ENCODE measurements at regions not wholly inside any gene's neighbourhood (a gene's known extent, or its start where the extent isn't known, plus 50 kb on each side); places are given as distances from the start of the nearest gene placed in this dataset.
"Not testable (repeated sequence)": the region's sequence is repeated elsewhere in the genome, so short reads cannot be mapped to it uniquely, and the experiment has no call there.

DNA sequence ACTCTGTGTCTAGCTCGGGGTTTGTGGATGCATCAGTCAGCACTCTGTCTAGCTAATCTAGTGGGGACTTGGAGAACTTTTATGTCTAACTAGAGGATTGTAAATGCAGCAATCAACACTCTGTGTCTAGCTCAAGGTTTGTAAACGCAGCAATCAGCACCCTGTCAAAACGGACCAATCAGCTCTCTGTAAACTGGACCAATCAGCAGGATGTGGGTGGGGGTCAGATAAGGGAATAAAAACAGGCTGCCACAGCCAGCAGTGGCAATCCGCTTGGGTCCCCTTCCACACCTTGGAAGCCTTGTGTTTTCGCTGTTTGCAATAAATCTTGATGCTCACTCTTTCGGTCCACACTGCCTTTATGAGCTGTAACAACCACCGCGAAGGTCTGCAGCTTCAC is 920.7 kb upstream of the FOXG1 start:
- H3K36me3 ChIP-seq (ENCODE audit: control insufficient read depth in 3 of 3, insufficient read depth in 3 of 3, low read length in 3 of 3), result no peaks in the 10 kb centered on the region
- H3K9me3 ChIP-seq (ENCODE audit: control insufficient read depth in 3 of 3, low read length in 3 of 3), result no peaks in the 10 kb centered on the region
- no peak overlapping the region for H3K4me3 ChIP-seq (ENCODE audit: low read length in 3 of 3)
- no peaks in the 10 kb centered on the region for H3K4me1 ChIP-seq (ENCODE audit: control insufficient read depth in 3 of 3, insufficient read depth in 3 of 3, low read length in 3 of 3)
- H3K27me3 ChIP-seq (ENCODE audit: control insufficient read depth in 3 of 3, insufficient read depth in 3 of 3, low read length in 3 of 3), result no peaks in the 10 kb centered on the region
- H3K27ac ChIP-seq (ENCODE audit: low read depth, low read length), result no peak overlapping the region
- no peak overlapping the region for H3K9ac ChIP-seq (ENCODE audit: low read depth in 1 of 3, low read length in 3 of 3)

DNA sequence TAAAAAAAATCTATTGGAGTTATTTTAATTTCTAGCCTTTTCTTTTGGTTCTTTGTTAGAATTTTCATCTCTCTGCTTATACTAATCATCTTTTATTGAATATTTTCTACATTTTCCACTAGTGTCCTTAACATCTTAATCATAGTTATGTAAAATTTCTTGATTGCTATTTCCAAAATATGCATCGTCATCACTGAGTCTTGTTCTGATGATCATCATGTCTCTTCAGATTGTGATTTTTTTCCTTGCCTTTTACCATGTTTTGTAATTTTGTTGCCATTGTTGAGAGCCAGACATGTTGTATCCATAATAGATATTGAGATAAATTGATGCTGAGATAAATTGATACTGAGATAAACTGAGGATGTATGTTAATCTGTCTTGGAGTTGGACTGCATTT is 919.1 kb upstream of the FOXG1 start:
- H3K27me3 ChIP-seq (ENCODE audit: control insufficient read depth in 3 of 3, insufficient read depth in 3 of 3, low read length in 3 of 3); H3K27ac ChIP-seq (ENCODE audit: low read depth, low read length); H3K9me3 ChIP-seq (ENCODE audit: control insufficient read depth in 3 of 3, low read length in 3 of 3); H3K36me3 ChIP-seq (ENCODE audit: control insufficient read depth in 3 of 3, insufficient read depth in 3 of 3, low read length in 3 of 3); H3K4me1 ChIP-seq (ENCODE audit: control insufficient read depth in 3 of 3, insufficient read depth in 3 of 3, low read length in 3 of 3); H3K4me3 ChIP-seq (ENCODE audit: low read length in 3 of 3); H3K9ac ChIP-seq (ENCODE audit: low read depth in 1 of 3, low read length in 3 of 3): not testable (repeated sequence)

DNA sequence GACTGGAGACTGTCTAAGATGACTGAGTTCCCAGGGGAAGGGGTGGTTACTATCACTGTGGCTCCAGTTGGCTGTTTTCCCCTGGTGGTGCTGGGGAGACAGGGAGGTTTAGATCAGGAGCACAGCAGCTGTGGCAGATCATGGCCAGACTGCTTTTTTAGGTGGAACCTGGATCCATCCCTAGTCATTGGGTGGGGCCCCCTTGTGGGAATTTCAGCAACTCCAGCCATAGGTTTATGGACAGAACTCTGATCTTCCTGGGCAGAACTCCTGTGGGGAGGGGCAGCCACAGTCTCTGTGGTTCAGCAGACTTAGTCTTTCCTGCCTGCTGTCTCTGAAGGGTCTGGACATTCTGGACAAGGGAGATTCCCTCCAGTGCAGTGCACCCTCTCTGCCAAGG is 917.4 kb upstream of the FOXG1 start:
- H3K9ac ChIP-seq (ENCODE audit: low read depth in 1 of 3, low read length in 3 of 3); H3K36me3 ChIP-seq (ENCODE audit: control insufficient read depth in 3 of 3, insufficient read depth in 3 of 3, low read length in 3 of 3); H3K4me1 ChIP-seq (ENCODE audit: control insufficient read depth in 3 of 3, insufficient read depth in 3 of 3, low read length in 3 of 3); H3K9me3 ChIP-seq (ENCODE audit: control insufficient read depth in 3 of 3, low read length in 3 of 3); H3K27ac ChIP-seq (ENCODE audit: low read depth, low read length); H3K27me3 ChIP-seq (ENCODE audit: control insufficient read depth in 3 of 3, insufficient read depth in 3 of 3, low read length in 3 of 3); H3K4me3 ChIP-seq (ENCODE audit: low read length in 3 of 3): not testable (repeated sequence)

DNA sequence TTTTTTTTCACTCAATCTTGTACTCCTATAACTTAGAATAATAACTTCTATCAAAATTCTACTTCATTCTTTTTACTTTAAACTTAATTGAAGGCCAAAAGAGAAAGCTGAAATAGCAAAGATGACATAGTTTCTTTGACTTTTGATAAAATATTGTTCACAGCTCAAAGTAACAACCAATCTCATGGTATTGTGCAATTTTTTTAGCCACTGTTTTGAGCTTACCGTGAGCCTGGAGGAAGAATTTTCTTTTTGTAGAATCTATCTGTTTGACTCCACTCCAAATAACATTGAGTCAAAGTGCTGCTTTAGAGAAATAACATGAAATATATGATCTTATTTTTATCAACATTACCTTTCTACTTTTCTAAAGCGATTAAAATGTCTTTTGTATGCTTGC is 903.9 kb upstream of the FOXG1 start:
- Histone ChIP-seq H3K9ac (ENCODE audit: low read depth in 1 of 3, low read length in 3 of 3) (no peak overlapping the region), H3K36me3 (ENCODE audit: control insufficient read depth in 3 of 3, insufficient read depth in 3 of 3, low read length in 3 of 3) (no peaks in the 10 kb centered on the region), H3K27me3 (ENCODE audit: control insufficient read depth in 3 of 3, insufficient read depth in 3 of 3, low read length in 3 of 3) (no peaks in the 10 kb centered on the region), H3K4me1 (ENCODE audit: control insufficient read depth in 3 of 3, insufficient read depth in 3 of 3, low read length in 3 of 3) (no peaks in the 10 kb centered on the region), H3K27ac (ENCODE audit: low read depth, low read length) (no peak overlapping the region), H3K4me3 (ENCODE audit: low read length in 3 of 3) (no peak overlapping the region), H3K9me3 (ENCODE audit: control insufficient read depth in 3 of 3, low read length in 3 of 3) (no peaks in the 10 kb centered on the region)

DNA sequence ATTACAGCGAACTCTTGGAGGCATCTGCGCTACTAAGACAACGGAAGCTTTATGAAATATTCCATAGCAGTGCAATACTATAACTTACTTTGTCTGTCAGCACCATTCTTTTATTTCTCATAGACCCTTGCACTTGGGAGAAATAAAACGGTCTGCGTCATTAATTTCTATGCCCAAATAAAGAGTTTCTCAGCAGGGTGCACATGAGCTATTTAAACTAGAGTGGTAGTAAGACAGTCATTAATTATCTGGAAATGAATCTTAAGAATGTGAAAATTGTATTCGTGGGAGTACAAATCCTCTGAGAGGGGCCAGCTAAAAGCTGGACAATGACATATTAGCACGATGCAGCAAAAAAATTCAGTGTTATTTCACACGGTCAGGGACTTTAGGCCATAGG is 903.4 kb upstream of the FOXG1 start:
- no peaks in the 10 kb centered on the region for H3K9me3 ChIP-seq (ENCODE audit: control insufficient read depth in 3 of 3, low read length in 3 of 3)

DNA sequence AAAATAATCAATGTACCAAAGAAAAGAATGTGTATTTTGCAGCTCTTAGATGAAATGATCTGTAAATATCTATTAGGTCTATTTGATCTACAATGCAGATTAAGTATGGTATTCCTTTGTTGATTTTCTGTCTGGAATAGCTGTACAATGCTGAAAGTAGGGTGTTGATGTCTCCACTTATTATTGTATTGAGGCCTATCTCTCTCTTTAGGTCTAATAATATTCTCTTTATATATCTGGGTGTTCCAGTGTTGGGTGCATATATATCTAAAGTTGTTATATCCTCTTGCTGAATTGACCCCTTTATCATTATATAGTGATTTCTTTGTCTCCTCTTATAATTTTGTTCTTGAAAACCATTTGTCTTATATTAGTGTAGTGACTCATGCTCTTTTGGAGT is 885.5 kb upstream of the FOXG1 start:
- Histone ChIP-seq H3K9me3 (ENCODE audit: control insufficient read depth in 3 of 3, low read length in 3 of 3) (peaks cover 0 to 2% (median 0%) of the 10 kb centered on the region in 3 donors), H3K27ac (ENCODE audit: low read depth, low read length) (no peak overlapping the region), H3K9ac (ENCODE audit: low read depth in 1 of 3, low read length in 3 of 3) (no peak overlapping the region), H3K36me3 (ENCODE audit: control insufficient read depth in 3 of 3, insufficient read depth in 3 of 3, low read length in 3 of 3) (no peaks in the 10 kb centered on the region), H3K4me3 (ENCODE audit: low read length in 3 of 3) (no peak overlapping the region), H3K4me1 (ENCODE audit: control insufficient read depth in 3 of 3, insufficient read depth in 3 of 3, low read length in 3 of 3) (no peaks in the 10 kb centered on the region), H3K27me3 (ENCODE audit: control insufficient read depth in 3 of 3, insufficient read depth in 3 of 3, low read length in 3 of 3) (no peaks in the 10 kb centered on the region)

More for the DNA sequence above, 903.4 kb upstream of the FOXG1 start:
- Histone ChIP-seq H3K9ac (ENCODE audit: low read depth in 1 of 3, low read length in 3 of 3) (no peak overlapping the region), H3K4me3 (ENCODE audit: low read length in 3 of 3) (no peak overlapping the region), H3K4me1 (ENCODE audit: control insufficient read depth in 3 of 3, insufficient read depth in 3 of 3, low read length in 3 of 3) (no peaks in the 10 kb centered on the region), H3K27me3 (ENCODE audit: control insufficient read depth in 3 of 3, insufficient read depth in 3 of 3, low read length in 3 of 3) (no peaks in the 10 kb centered on the region), H3K36me3 (ENCODE audit: control insufficient read depth in 3 of 3, insufficient read depth in 3 of 3, low read length in 3 of 3) (no peaks in the 10 kb centered on the region), H3K27ac (ENCODE audit: low read depth, low read length) (no peak overlapping the region)

DNA sequence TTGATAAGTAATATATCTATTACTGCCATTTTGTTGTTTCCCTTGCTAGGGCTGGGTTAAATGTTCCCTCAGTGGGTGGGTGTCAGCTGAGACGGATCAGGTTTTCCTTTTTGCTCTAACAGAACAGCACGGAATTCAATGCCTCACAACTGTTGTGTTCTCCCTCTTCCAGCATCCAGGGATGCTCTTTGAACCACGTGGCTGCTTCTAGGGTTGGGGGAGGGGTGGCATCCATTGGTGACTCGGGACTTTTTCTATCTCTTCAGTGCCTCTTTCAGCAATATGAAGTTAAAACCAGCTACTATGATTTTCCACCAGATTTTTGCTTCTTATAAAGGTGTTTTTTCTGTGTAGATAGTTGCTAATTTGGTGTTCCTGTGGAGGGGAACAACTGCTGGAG is 884.9 kb upstream of the FOXG1 start:
- H3K4me3 ChIP-seq (ENCODE audit: low read length in 3 of 3), result no peak overlapping the region
- H3K27me3 ChIP-seq (ENCODE audit: control insufficient read depth in 3 of 3, insufficient read depth in 3 of 3, low read length in 3 of 3), result no peaks in the 10 kb centered on the region
- no peak overlapping the region for H3K27ac ChIP-seq (ENCODE audit: low read depth, low read length)
- no peak overlapping the region for H3K9ac ChIP-seq (ENCODE audit: low read depth in 1 of 3, low read length in 3 of 3)
- H3K9me3 ChIP-seq (ENCODE audit: control insufficient read depth in 3 of 3, low read length in 3 of 3), result peaks cover 0 to 2% (median 0%) of the 10 kb centered on the region in 3 donors
- no peaks in the 10 kb centered on the region for H3K4me1 ChIP-seq (ENCODE audit: control insufficient read depth in 3 of 3, insufficient read depth in 3 of 3, low read length in 3 of 3)
- no peaks in the 10 kb centered on the region for H3K36me3 ChIP-seq (ENCODE audit: control insufficient read depth in 3 of 3, insufficient read depth in 3 of 3, low read length in 3 of 3)

DNA sequence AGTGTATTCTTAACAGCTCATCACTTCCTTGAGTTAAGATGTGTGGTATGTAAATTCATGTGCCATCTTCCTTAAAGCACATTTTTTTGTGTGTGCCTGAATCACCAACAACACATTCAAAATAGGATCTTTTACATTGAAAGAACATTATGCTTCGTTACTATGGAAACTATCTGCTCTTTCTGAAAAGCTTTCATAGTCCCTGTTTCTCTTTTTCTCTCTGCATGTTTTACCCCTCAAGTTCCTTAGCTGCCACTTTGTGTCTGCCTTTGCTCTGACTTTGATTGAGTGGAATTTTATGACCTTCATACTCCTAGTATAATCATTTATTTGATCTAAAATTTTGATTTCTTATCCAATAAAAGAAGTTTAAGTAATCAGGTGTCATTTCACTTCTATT is 880.3 kb upstream of the FOXG1 start:
- H3K4me3 ChIP-seq (ENCODE audit: low read length in 3 of 3), result no peak overlapping the region
- H3K27me3 ChIP-seq (ENCODE audit: control insufficient read depth in 3 of 3, insufficient read depth in 3 of 3, low read length in 3 of 3), result no peaks in the 10 kb centered on the region
- H3K4me1 ChIP-seq (ENCODE audit: control insufficient read depth in 3 of 3, insufficient read depth in 3 of 3, low read length in 3 of 3), result no peaks in the 10 kb centered on the region
- no peak overlapping the region for H3K9ac ChIP-seq (ENCODE audit: low read depth in 1 of 3, low read length in 3 of 3)
- H3K27ac ChIP-seq (ENCODE audit: low read depth, low read length), result no peak overlapping the region
- H3K36me3 ChIP-seq (ENCODE audit: control insufficient read depth in 3 of 3, insufficient read depth in 3 of 3, low read length in 3 of 3), result no peaks in the 10 kb centered on the region
- peaks cover 0 to 2% (median 0%) of the 10 kb centered on the region in 3 donors for H3K9me3 ChIP-seq (ENCODE audit: control insufficient read depth in 3 of 3, low read length in 3 of 3)

DNA sequence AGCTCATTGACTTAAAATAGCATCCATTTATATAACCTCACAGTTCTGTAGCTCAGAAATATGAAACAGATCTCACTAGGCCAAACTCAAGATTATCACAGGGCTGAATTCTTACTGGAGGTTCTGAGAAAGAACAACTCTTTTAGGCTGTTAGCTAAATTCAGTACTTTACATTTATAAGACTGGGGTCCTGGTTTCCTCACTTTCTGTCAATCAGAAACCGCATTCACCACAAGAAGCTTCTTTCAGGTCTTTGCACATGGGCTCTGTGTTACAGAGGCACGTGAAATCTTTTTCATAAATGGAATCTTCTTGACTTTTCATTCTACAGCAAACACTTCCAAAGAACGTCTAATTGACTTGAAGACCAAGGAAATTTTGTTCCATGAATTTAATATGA is 876.3 kb upstream of the FOXG1 start:
- Histone ChIP-seq H3K27me3 (ENCODE audit: control insufficient read depth in 3 of 3, insufficient read depth in 3 of 3, low read length in 3 of 3) (no peaks in the 10 kb centered on the region), H3K27ac (ENCODE audit: low read depth, low read length) (no peak overlapping the region), H3K4me3 (ENCODE audit: low read length in 3 of 3) (no peak overlapping the region), H3K9ac (ENCODE audit: low read depth in 1 of 3, low read length in 3 of 3) (no peak overlapping the region), H3K9me3 (ENCODE audit: control insufficient read depth in 3 of 3, low read length in 3 of 3) (peaks cover 0 to 2% (median 0%) of the 10 kb centered on the region in 3 donors), H3K4me1 (ENCODE audit: control insufficient read depth in 3 of 3, insufficient read depth in 3 of 3, low read length in 3 of 3) (no peaks in the 10 kb centered on the region), H3K36me3 (ENCODE audit: control insufficient read depth in 3 of 3, insufficient read depth in 3 of 3, low read length in 3 of 3) (no peaks in the 10 kb centered on the region)

DNA sequence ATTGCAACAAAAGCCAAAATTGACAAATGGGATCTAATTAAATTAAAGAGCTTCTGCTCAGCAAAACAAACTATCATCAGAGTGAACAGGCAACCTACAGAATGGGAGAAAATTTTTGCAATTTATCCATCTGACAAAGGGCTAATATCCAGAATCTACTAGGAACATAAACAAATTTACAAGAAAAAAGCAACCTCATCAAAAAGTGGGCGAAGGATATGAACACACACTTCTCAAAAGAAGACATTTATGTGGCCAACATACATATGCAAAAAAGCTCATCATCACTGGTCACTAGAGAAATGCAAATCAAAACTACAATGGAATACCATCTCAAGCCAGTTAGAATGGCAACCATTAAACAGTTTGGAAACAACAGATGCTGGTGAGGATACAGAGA is 858.1 kb upstream of the FOXG1 start:
- not testable (repeated sequence) for H3K4me1 ChIP-seq (ENCODE audit: control insufficient read depth in 3 of 3, insufficient read depth in 3 of 3, low read length in 3 of 3); H3K9ac ChIP-seq (ENCODE audit: low read depth in 1 of 3, low read length in 3 of 3); H3K27me3 ChIP-seq (ENCODE audit: control insufficient read depth in 3 of 3, insufficient read depth in 3 of 3, low read length in 3 of 3); H3K9me3 ChIP-seq (ENCODE audit: control insufficient read depth in 3 of 3, low read length in 3 of 3); H3K4me3 ChIP-seq (ENCODE audit: low read length in 3 of 3); H3K36me3 ChIP-seq (ENCODE audit: control insufficient read depth in 3 of 3, insufficient read depth in 3 of 3, low read length in 3 of 3); H3K27ac ChIP-seq (ENCODE audit: low read depth, low read length)

DNA sequence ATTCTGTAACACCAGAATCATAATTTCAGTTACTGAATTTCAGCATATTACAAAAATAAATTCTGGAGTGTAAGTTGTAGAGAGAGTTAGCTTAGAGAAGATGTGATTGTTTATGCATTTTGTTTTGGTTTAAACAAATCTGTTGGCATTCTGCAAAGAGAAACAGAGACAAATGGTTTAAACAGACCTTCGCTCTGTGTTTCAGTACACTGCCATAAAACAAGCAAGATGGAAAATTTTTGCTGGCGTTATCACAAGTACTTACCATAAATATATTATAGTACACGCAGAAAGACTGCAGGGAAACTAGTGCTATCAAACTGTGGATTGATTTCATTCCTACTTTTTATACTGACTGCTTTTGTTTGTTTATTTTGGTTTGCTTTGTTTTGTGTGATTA is 850.3 kb upstream of the FOXG1 start:
- H3K4me1 ChIP-seq (ENCODE audit: control insufficient read depth in 3 of 3, insufficient read depth in 3 of 3, low read length in 3 of 3), result no peaks in the 10 kb centered on the region
- no peaks in the 10 kb centered on the region for H3K9me3 ChIP-seq (ENCODE audit: control insufficient read depth in 3 of 3, low read length in 3 of 3)
- no peak overlapping the region for H3K4me3 ChIP-seq (ENCODE audit: low read length in 3 of 3)
- H3K27me3 ChIP-seq (ENCODE audit: control insufficient read depth in 3 of 3, insufficient read depth in 3 of 3, low read length in 3 of 3), result no peaks in the 10 kb centered on the region
- H3K27ac ChIP-seq (ENCODE audit: low read depth, low read length), result no peak overlapping the region
- H3K36me3 ChIP-seq (ENCODE audit: control insufficient read depth in 3 of 3, insufficient read depth in 3 of 3, low read length in 3 of 3), result no peaks in the 10 kb centered on the region
- H3K9ac ChIP-seq (ENCODE audit: low read depth in 1 of 3, low read length in 3 of 3), result no peak overlapping the region

Data from skeletal muscle tissue (tissue), 3 donors.